ENCODE measurements at regions not wholly inside any gene's neighbourhood (a gene's known extent, or its start where the extent isn't known, plus 50 kb on each side); places are given as distances from the start of the nearest gene placed in this dataset.
"Not testable (repeated sequence)": the region's sequence is repeated elsewhere in the genome, so short reads cannot be mapped to it uniquely, and the experiment has no call there.

GRCh38 chr10:35950226-35950625, 308.1 kb upstream of the FZD8 start:
- no peaks in the 10 kb centered on the region for H3K9me3 Mint-ChIP-seq
- H3K4me3 Mint-ChIP-seq, result no peak overlapping the region
- no peak overlapping the region for H3K27ac Mint-ChIP-seq
- H3K4me1 Mint-ChIP-seq, result no peaks in the 10 kb centered on the region
- DNase-seq, result no peak
- ChIA-PET CTCF (interaction anchor here (0.6 kb wide), 1 partner anchor 807 kb away, joined by 3 read pairs; no protein-coding TSS in a partner anchor), POLR2A (no interaction called here)
- H3K36me3 Mint-ChIP-seq (ENCODE audit: low read depth), result no peaks in the 10 kb centered on the region
- H3K27me3 Mint-ChIP-seq, result no peaks in the 10 kb centered on the region

GRCh38 chr10:35949811-35950211, 307.7 kb upstream of the FZD8 start:
- Mint-ChIP-seq H3K9me3 (no peaks in the 10 kb centered on the region), H3K27me3 (no peaks in the 10 kb centered on the region), H3K36me3 (ENCODE audit: low read depth) (no peaks in the 10 kb centered on the region), H3K27ac (no peak overlapping the region), H3K4me3 (no peak overlapping the region), H3K4me1 (no peaks in the 10 kb centered on the region)
- no peak for DNase-seq
- ChIA-PET POLR2A (no interaction called here), CTCF (interaction anchor here (0.6 kb wide), 1 partner anchor 808 kb away, joined by 3 read pairs; no protein-coding TSS in a partner anchor)

GRCh38 chr10:35946556-35946955, 304.5 kb upstream of the FZD8 start:
- no peaks in the 10 kb centered on the region for H3K27me3 Mint-ChIP-seq
- DNase-seq, result no peak
- no peaks in the 10 kb centered on the region for H3K36me3 Mint-ChIP-seq (ENCODE audit: low read depth)
- peaks cover 4% of the 10 kb centered on the region for H3K9me3 Mint-ChIP-seq
- POLR2A ChIA-PET, result no interaction called here
- no peak overlapping the region for H3K27ac Mint-ChIP-seq
- no peak overlapping the region for H3K4me3 Mint-ChIP-seq
- H3K4me1 Mint-ChIP-seq, result no peaks in the 10 kb centered on the region
- CTCF ChIA-PET, result no interaction called here

- CTCF ChIA-PET, result no interaction called here
- Mint-ChIP-seq H3K9me3 (peaks cover 6% of the 10 kb centered on the region), H3K27ac (no peak overlapping the region), H3K27me3 (no peaks in the 10 kb centered on the region), H3K4me1 (no peaks in the 10 kb centered on the region), H3K36me3 (ENCODE audit: low read depth) (no peaks in the 10 kb centered on the region), H3K4me3 (no peak overlapping the region)
- POLR2A ChIA-PET, result no interaction called here
- DNase-seq, result no peak
These were observed 300.0 kb upstream of the FZD8 start for GRCh38 chr10:35942057-35942456.

- no peak overlapping the region for H3K27ac Mint-ChIP-seq
- H3K4me3 Mint-ChIP-seq, result no peak overlapping the region
- no peak for DNase-seq
- peaks cover 6% of the 10 kb centered on the region for H3K9me3 Mint-ChIP-seq
- H3K27me3 Mint-ChIP-seq, result no peaks in the 10 kb centered on the region
- POLR2A ChIA-PET, result no interaction called here
- CTCF ChIA-PET, result interaction anchor here (0.6 kb wide), 2 partner anchors 144 to 362 kb away, joined by 3 read pairs; no protein-coding TSS in a partner anchor
- no peaks in the 10 kb centered on the region for H3K4me1 Mint-ChIP-seq
- no peaks in the 10 kb centered on the region for H3K36me3 Mint-ChIP-seq (ENCODE audit: low read depth)
These were observed 298.3 kb upstream of the FZD8 start for GRCh38 chr10:35940141-35941041.

GRCh38 chr10:35938160-35938559, 296.1 kb upstream of the FZD8 start:
- no peak for DNase-seq
- Mint-ChIP-seq H3K4me1 (no peaks in the 10 kb centered on the region), H3K27me3 (no peaks in the 10 kb centered on the region), H3K36me3 (ENCODE audit: low read depth) (no peaks in the 10 kb centered on the region), H3K27ac (no peak overlapping the region), H3K9me3 (peaks cover 2% of the 10 kb centered on the region), H3K4me3 (no peak overlapping the region)
- CTCF ChIA-PET, result no interaction called here
- POLR2A ChIA-PET, result no interaction called here

GRCh38 chr10:35937546-35937945, 295.4 kb upstream of the FZD8 start:
- H3K36me3 Mint-ChIP-seq (ENCODE audit: low read depth), result no peaks in the 10 kb centered on the region
- ChIA-PET CTCF (no interaction called here), POLR2A (no interaction called here)
- no peak overlapping the region for H3K27ac Mint-ChIP-seq
- no peak overlapping the region for H3K4me3 Mint-ChIP-seq
- no peaks in the 10 kb centered on the region for H3K27me3 Mint-ChIP-seq
- H3K9me3 Mint-ChIP-seq, result peaks cover 2% of the 10 kb centered on the region
- no peaks in the 10 kb centered on the region for H3K4me1 Mint-ChIP-seq
- no peak for DNase-seq

- ChIA-PET POLR2A (no interaction called here), CTCF (no interaction called here)
- Mint-ChIP-seq H3K27ac (no peak overlapping the region), H3K4me3 (no peak overlapping the region), H3K4me1 (no peaks in the 10 kb centered on the region), H3K27me3 (no peaks in the 10 kb centered on the region), H3K36me3 (ENCODE audit: low read depth) (no peaks in the 10 kb centered on the region), H3K9me3 (peaks cover 2% of the 10 kb centered on the region)
- no peak for DNase-seq
These were observed 292.5 kb upstream of the FZD8 start for GRCh38 chr10:35934642-35934995.

GRCh38 chr10:35933940-35934641, 292.0 kb upstream of the FZD8 start:
- no peaks in the 10 kb centered on the region for H3K4me1 Mint-ChIP-seq
- peaks cover 2% of the 10 kb centered on the region for H3K9me3 Mint-ChIP-seq
- CTCF ChIA-PET, result no interaction called here
- DNase-seq, result no peak
- POLR2A ChIA-PET, result no interaction called here
- no peaks in the 10 kb centered on the region for H3K27me3 Mint-ChIP-seq
- no peak overlapping the region for H3K4me3 Mint-ChIP-seq
- H3K36me3 Mint-ChIP-seq (ENCODE audit: low read depth), result no peaks in the 10 kb centered on the region
- H3K27ac Mint-ChIP-seq, result no peak overlapping the region

GRCh38 chr10:35933491-35933890, 291.4 kb upstream of the FZD8 start:
- CTCF ChIA-PET, result no interaction called here
- H3K36me3 Mint-ChIP-seq (ENCODE audit: low read depth), result no peaks in the 10 kb centered on the region
- POLR2A ChIA-PET, result no interaction called here

GRCh38 chr10:35929962-35930361, 287.9 kb upstream of the FZD8 start:
- H3K4me1 Mint-ChIP-seq; CTCF ChIA-PET; H3K36me3 Mint-ChIP-seq (ENCODE audit: low read depth); H3K27ac Mint-ChIP-seq; H3K4me3 Mint-ChIP-seq; H3K9me3 Mint-ChIP-seq; DNase-seq; POLR2A ChIA-PET; H3K27me3 Mint-ChIP-seq: not testable (repeated sequence)

More at GRCh38 chr10:35933491-35933890, 291.4 kb upstream of the FZD8 start:
- no peak overlapping the region for H3K4me3 Mint-ChIP-seq
- H3K27me3 Mint-ChIP-seq, result no peaks in the 10 kb centered on the region
- H3K4me1 Mint-ChIP-seq, result no peaks in the 10 kb centered on the region
- peaks cover 2% of the 10 kb centered on the region for H3K9me3 Mint-ChIP-seq
- no peak overlapping the region for H3K27ac Mint-ChIP-seq
- DNase-seq, result no peak

GRCh38 chr10:35928748-35929147, 286.7 kb upstream of the FZD8 start:
- H3K4me3 Mint-ChIP-seq, result no peak overlapping the region

GRCh38 chr10:35927990-35928488, 285.9 kb upstream of the FZD8 start:
- H3K27me3 Mint-ChIP-seq, result no peaks in the 10 kb centered on the region
- CTCF ChIA-PET, result no interaction called here
- no peak for DNase-seq

More at GRCh38 chr10:35928748-35929147, 286.7 kb upstream of the FZD8 start:
- no peak for DNase-seq
- ChIA-PET CTCF (no interaction called here), POLR2A (no interaction called here)
- H3K9me3 Mint-ChIP-seq, result no peaks in the 10 kb centered on the region
- no peaks in the 10 kb centered on the region for H3K4me1 Mint-ChIP-seq
- H3K27me3 Mint-ChIP-seq, result no peaks in the 10 kb centered on the region
- H3K27ac Mint-ChIP-seq, result no peak overlapping the region
- no peaks in the 10 kb centered on the region for H3K36me3 Mint-ChIP-seq (ENCODE audit: low read depth)

More at GRCh38 chr10:35927990-35928488, 285.9 kb upstream of the FZD8 start:
- H3K4me1 Mint-ChIP-seq, result no peaks in the 10 kb centered on the region
- H3K27ac Mint-ChIP-seq, result no peak overlapping the region
- H3K4me3 Mint-ChIP-seq, result no peak overlapping the region
- POLR2A ChIA-PET, result no interaction called here
- H3K36me3 Mint-ChIP-seq (ENCODE audit: low read depth), result no peaks in the 10 kb centered on the region
- H3K9me3 Mint-ChIP-seq, result no peaks in the 10 kb centered on the region

Measured in activated CD4-positive, alpha-beta T cell treated with anti-CD3 and anti-CD28 coated beads, Interleukin-2, amount 10 ng/mL, durations not matched to agents 7 days and 5 days (primary cell).